ENCODE measurements at regions not wholly inside any gene's neighbourhood (a gene's known extent, or its start where the extent isn't known, plus 50 kb on each side); places are given as distances from the start of the nearest gene placed in this dataset.

GRCh38 chr2:176536439-176537133 is 267.3 kb downstream of the MTX2 start:
- intact Hi-C loops (cut with micrococcal nuclease) = no loop called here

GRCh38 chr2:176537932-176538331 is 268.7 kb downstream of the MTX2 start:
- intact Hi-C loops (cut with micrococcal nuclease) = no loop called here
- Mint-ChIP-seq H3K36me3 (ENCODE audit: low read depth) (no peaks in the 10 kb centered on the region), H3K9me3 (no peaks in the 10 kb centered on the region), H3K4me3 (no peak overlapping the region), H3K27me3 (peaks cover 7% of the 10 kb centered on the region), H3K4me1 (no peaks in the 10 kb centered on the region), H3K27ac (no peak overlapping the region)
- no peak for DNase-seq

More at GRCh38 chr2:176536439-176537133, 267.3 kb downstream of the MTX2 start:
- Mint-ChIP-seq H3K4me1 (no peaks in the 10 kb centered on the region), H3K36me3 (ENCODE audit: low read depth) (no peaks in the 10 kb centered on the region), H3K27me3 (peaks cover 5% of the 10 kb centered on the region), H3K9me3 (no peaks in the 10 kb centered on the region), H3K27ac (no peak overlapping the region), H3K4me3 (no peak overlapping the region)
- no peak for DNase-seq

- no peak for DNase-seq
- no peaks in the 10 kb centered on the region for H3K9me3 Mint-ChIP-seq
- H3K36me3 Mint-ChIP-seq (ENCODE audit: low read depth) = no peaks in the 10 kb centered on the region
- intact Hi-C loops (cut with micrococcal nuclease) = no loop called here
- no peak overlapping the region for H3K27ac Mint-ChIP-seq
- H3K27me3 Mint-ChIP-seq = peaks cover 5% of the 10 kb centered on the region
- no peak overlapping the region for H3K4me3 Mint-ChIP-seq
- no peaks in the 10 kb centered on the region for H3K4me1 Mint-ChIP-seq
Measured at GRCh38 chr2:176540995-176541394, 271.8 kb downstream of the MTX2 start.

GRCh38 chr2:176542476-176542875 is 273.2 kb downstream of the MTX2 start:
- no peak for DNase-seq
- H3K9me3 Mint-ChIP-seq = no peaks in the 10 kb centered on the region
- intact Hi-C loops (cut with micrococcal nuclease) = no loop called here
- no peak overlapping the region for H3K27ac Mint-ChIP-seq
- no peaks in the 10 kb centered on the region for H3K36me3 Mint-ChIP-seq (ENCODE audit: low read depth)
- H3K4me3 Mint-ChIP-seq = no peak overlapping the region
- no peaks in the 10 kb centered on the region for H3K4me1 Mint-ChIP-seq
- H3K27me3 Mint-ChIP-seq = peaks cover 9% of the 10 kb centered on the region

- no peaks in the 10 kb centered on the region for H3K9me3 Mint-ChIP-seq
- no peaks in the 10 kb centered on the region for H3K36me3 Mint-ChIP-seq (ENCODE audit: low read depth)
- no peak for DNase-seq
- H3K4me1 Mint-ChIP-seq = no peaks in the 10 kb centered on the region
- no peak overlapping the region for H3K4me3 Mint-ChIP-seq
- intact Hi-C loops (cut with micrococcal nuclease) = no loop called here
- no peak overlapping the region for H3K27ac Mint-ChIP-seq
- peaks cover 13% of the 10 kb centered on the region for H3K27me3 Mint-ChIP-seq
Measured at GRCh38 chr2:176544557-176544956, 275.3 kb downstream of the MTX2 start.

- no peak for DNase-seq
- H3K27me3 Mint-ChIP-seq = peaks cover 13% of the 10 kb centered on the region
- no peaks in the 10 kb centered on the region for H3K4me1 Mint-ChIP-seq
- H3K4me3 Mint-ChIP-seq = no peak overlapping the region
- H3K27ac Mint-ChIP-seq = no peak overlapping the region
- intact Hi-C loops (cut with micrococcal nuclease) = no loop called here
- no peaks in the 10 kb centered on the region for H3K36me3 Mint-ChIP-seq (ENCODE audit: low read depth)
- no peaks in the 10 kb centered on the region for H3K9me3 Mint-ChIP-seq
Measured at GRCh38 chr2:176544991-176545956, 276.0 kb downstream of the MTX2 start.

- intact Hi-C loops (cut with micrococcal nuclease) = no loop called here
- DNase-seq = no peak
- H3K4me3 Mint-ChIP-seq = no peak overlapping the region
- H3K27me3 Mint-ChIP-seq = peaks cover 11% of the 10 kb centered on the region
- H3K27ac Mint-ChIP-seq = no peak overlapping the region
- H3K9me3 Mint-ChIP-seq = no peaks in the 10 kb centered on the region
- no peaks in the 10 kb centered on the region for H3K4me1 Mint-ChIP-seq
- H3K36me3 Mint-ChIP-seq (ENCODE audit: low read depth) = no peaks in the 10 kb centered on the region
Measured at GRCh38 chr2:176546550-176546949, 277.3 kb downstream of the MTX2 start.

- intact Hi-C loops (cut with micrococcal nuclease) = no loop called here
Measured at GRCh38 chr2:176552501-176553135, 283.4 kb downstream of the MTX2 start.

GRCh38 chr2:176553685-176554100 is 284.5 kb downstream of the MTX2 start:
- Mint-ChIP-seq H3K27ac (no peak overlapping the region), H3K4me3 (peak overlapping the region; percentile 80), H3K36me3 (ENCODE audit: low read depth) (no peaks in the 10 kb centered on the region), H3K9me3 (no peaks in the 10 kb centered on the region), H3K27me3 (peaks cover 46% of the 10 kb centered on the region), H3K4me1 (peaks cover 11% of the 10 kb centered on the region)
- DNase-seq = peak; percentile 65
- intact Hi-C loops (cut with micrococcal nuclease) = loop anchor here (1.0 kb wide), 1 partner anchor 413 kb away; no protein-coding TSS in a partner anchor

More at GRCh38 chr2:176552501-176553135, 283.4 kb downstream of the MTX2 start:
- Mint-ChIP-seq H3K4me1 (peaks cover 11% of the 10 kb centered on the region), H3K27ac (no peak overlapping the region), H3K36me3 (ENCODE audit: low read depth) (no peaks in the 10 kb centered on the region), H3K9me3 (no peaks in the 10 kb centered on the region), H3K27me3 (peaks cover 49% of the 10 kb centered on the region), H3K4me3 (no peak overlapping the region)
- no peak for DNase-seq

- peak; percentile 70 for DNase-seq
- no peak overlapping the region for H3K27ac Mint-ChIP-seq
- H3K9me3 Mint-ChIP-seq = no peaks in the 10 kb centered on the region
Measured at GRCh38 chr2:176554101-176555048, 285.1 kb downstream of the MTX2 start.

GRCh38 chr2:176555112-176555511 is 285.9 kb downstream of the MTX2 start:
- Mint-ChIP-seq H3K36me3 (ENCODE audit: low read depth) (no peaks in the 10 kb centered on the region), H3K27ac (no peak overlapping the region), H3K4me1 (peaks cover 11% of the 10 kb centered on the region), H3K4me3 (no peak overlapping the region), H3K9me3 (no peaks in the 10 kb centered on the region), H3K27me3 (peaks cover 56% of the 10 kb centered on the region)
- intact Hi-C loops (cut with micrococcal nuclease) = no loop called here
- DNase-seq = no peak

More at GRCh38 chr2:176554101-176555048, 285.1 kb downstream of the MTX2 start:
- peaks cover 48% of the 10 kb centered on the region for H3K27me3 Mint-ChIP-seq
- H3K36me3 Mint-ChIP-seq (ENCODE audit: low read depth) = no peaks in the 10 kb centered on the region
- H3K4me3 Mint-ChIP-seq = peak overlapping the region; percentile 80
- H3K4me1 Mint-ChIP-seq = peaks cover 11% of the 10 kb centered on the region
- intact Hi-C loops (cut with micrococcal nuclease) = loop anchor here (1.0 kb wide), 1 partner anchor 414 kb away; no protein-coding TSS in a partner anchor

GRCh38 chr2:176555781-176556180 is 286.5 kb downstream of the MTX2 start:
- DNase-seq = no peak
- Mint-ChIP-seq H3K4me3 (no peak overlapping the region), H3K36me3 (ENCODE audit: low read depth) (no peaks in the 10 kb centered on the region), H3K9me3 (no peaks in the 10 kb centered on the region), H3K27ac (no peak overlapping the region), H3K27me3 (peaks cover 58% of the 10 kb centered on the region), H3K4me1 (peaks cover 11% of the 10 kb centered on the region)
- intact Hi-C loops (cut with micrococcal nuclease) = no loop called here

- no peaks in the 10 kb centered on the region for H3K36me3 Mint-ChIP-seq (ENCODE audit: low read depth)
- H3K4me3 Mint-ChIP-seq = no peak overlapping the region
- H3K4me1 Mint-ChIP-seq = peaks cover 11% of the 10 kb centered on the region
- H3K9me3 Mint-ChIP-seq = no peaks in the 10 kb centered on the region
- DNase-seq = no peak
- H3K27ac Mint-ChIP-seq = no peak overlapping the region
- peaks cover 60% of the 10 kb centered on the region for H3K27me3 Mint-ChIP-seq
- intact Hi-C loops (cut with micrococcal nuclease) = no loop called here
Measured at GRCh38 chr2:176556373-176556772, 287.1 kb downstream of the MTX2 start.

Measured in activated CD4-positive, alpha-beta T cell treated with anti-CD3 and anti-CD28 coated beads, Interleukin-2, amount 10 ng/mL, durations not matched to agents 24 days and 14 days (primary cell).